RWPE2 (cell line): ENCODE measurements at regions not wholly inside any gene's neighbourhood (a gene's known extent, or its start where the extent isn't known, plus 50 kb on each side); places are given as distances from the start of the nearest gene placed in this dataset.

Experiments used
- ATAC-seq: fragments of 200-7000 bp; cut with Tn5 transposase; 3 replicates; pipeline ENCODE4 v1.9.1; 2021; ENCODE audit warnings: low read depth
- DNase-seq: peaks from one replicate; pipeline ENCODE4 v3.0.0-alpha.2; 2020; ENCODE audit warnings: low spot score
- H3K27ac ChIP-seq: fragments of 450-650 bp; 2 replicates; pipeline ENCODE4 v1.5.1; 2017; ENCODE audit warnings: mild to moderate bottlenecking; ENCODE audit not compliant: poor library complexity, severe bottlenecking
- H3K27me3 ChIP-seq: fragments of 250-450 bp; sonication (Bioruptor Pico); 2 replicates; pipeline ENCODE4 v1.5.1; 2021; ENCODE audit warnings: mild to moderate bottlenecking, moderate library complexity; ENCODE audit not compliant: insufficient read depth, poor library complexity, severe bottlenecking
- H3K36me3 ChIP-seq: fragments of 250-450 bp; sonication (Bioruptor Pico); 2 replicates; pipeline ENCODE4 v1.5.1; 2020; ENCODE audit warnings: low read depth, mild to moderate bottlenecking, moderate library complexity
- H3K4me1 ChIP-seq: fragments of 250-450 bp; sonication (Bioruptor Pico); 2 replicates; pipeline ENCODE4 v1.5.1; 2021; ENCODE audit warnings: mild to moderate bottlenecking, moderate library complexity; ENCODE audit not compliant: insufficient read depth, poor library complexity, severe bottlenecking
- H3K4me3 ChIP-seq: fragments of 250-450 bp; sonication (Bioruptor Pico); 2 replicates; pipeline ENCODE4 v1.5.1; 2021; ENCODE audit warnings: mild to moderate bottlenecking, moderate library complexity; ENCODE audit not compliant: severe bottlenecking
- H3K9me3 ChIP-seq: fragments of 250-450 bp; sonication (Bioruptor Pico); 2 replicates; pipeline ENCODE4 v1.5.1; 2021; ENCODE audit warnings: mild to moderate bottlenecking, moderate library complexity; ENCODE audit not compliant: severe bottlenecking
- CTCF ChIP-seq: fragments of 450-650 bp; IDR thresholded peaks from one replicate; pipeline ENCODE4 v1.5.1; 2017; ENCODE audit warnings: mild to moderate bottlenecking, moderate library complexity; ENCODE audit not compliant: poor library complexity, severe bottlenecking

GRCh38 chr6:88535306-88535705, 369.2 kb upstream of the CNR1 start:
- DNase-seq: no peak
- Histone ChIP-seq H3K36me3 (no peaks in the 10 kb centered on the region), H3K4me1 (no peaks in the 10 kb centered on the region), H3K27ac (no peak overlapping the region), H3K27me3 (no peaks in the 10 kb centered on the region), H3K4me3 (no peak overlapping the region), H3K9me3 (no peaks in the 10 kb centered on the region)
- no peak for TF ChIP-seq CTCF
- no peak for ATAC-seq

- no peaks in the 10 kb centered on the region for H3K9me3 ChIP-seq
- ATAC-seq (no peak), DNase-seq (no peak)
- no peak overlapping the region for H3K4me3 ChIP-seq
- H3K27ac ChIP-seq: no peak overlapping the region
- no peaks in the 10 kb centered on the region for H3K27me3 ChIP-seq
- TF ChIP-seq CTCF: no peak
- H3K4me1 ChIP-seq: no peaks in the 10 kb centered on the region
- no peaks in the 10 kb centered on the region for H3K36me3 ChIP-seq
Observed at GRCh38 chr6:88532241-88532860, 366.2 kb upstream of the CNR1 start.

- no peak for ATAC-seq
- TF ChIP-seq CTCF: no peak
Observed at GRCh38 chr6:88529726-88530125, 363.6 kb upstream of the CNR1 start.

GRCh38 chr6:88520445-88520844, 354.3 kb upstream of the CNR1 start:
- ATAC-seq: no peak
- no peak for DNase-seq
- Histone ChIP-seq H3K4me1 (no peaks in the 10 kb centered on the region), H3K36me3 (no peaks in the 10 kb centered on the region), H3K27ac (no peak overlapping the region), H3K9me3 (no peaks in the 10 kb centered on the region), H3K27me3 (peaks cover 15% of the 10 kb centered on the region), H3K4me3 (no peak overlapping the region)
- no peak for TF ChIP-seq CTCF

More at GRCh38 chr6:88529726-88530125, 363.6 kb upstream of the CNR1 start:
- Histone ChIP-seq H3K27ac (no peak overlapping the region), H3K36me3 (no peaks in the 10 kb centered on the region), H3K4me1 (no peaks in the 10 kb centered on the region), H3K27me3 (no peaks in the 10 kb centered on the region), H3K9me3 (no peaks in the 10 kb centered on the region), H3K4me3 (no peak overlapping the region)
- DNase-seq: no peak

GRCh38 chr6:88520017-88520338, 353.8 kb upstream of the CNR1 start:
- Histone ChIP-seq H3K27ac (no peak overlapping the region), H3K27me3 (peaks cover 15% of the 10 kb centered on the region), H3K9me3 (no peaks in the 10 kb centered on the region), H3K36me3 (no peaks in the 10 kb centered on the region), H3K4me3 (no peak overlapping the region), H3K4me1 (no peaks in the 10 kb centered on the region)
- ATAC-seq (no peak), DNase-seq (no peak)
- no peak for TF ChIP-seq CTCF
